ENCODE measurements at regions not wholly inside any gene's neighbourhood (a gene's known extent, or its start where the extent isn't known, plus 50 kb on each side); places are given as distances from the start of the nearest gene placed in this dataset.

- intact Hi-C loops (cut with DNase I): loop anchor here (5.0 kb wide), 1 partner anchor 348 kb away; no protein-coding TSS in a partner anchor
- Histone ChIP-seq H3K4me3 (peak overlapping the region; percentile 47), H3K4me1 (peaks cover 22% of the 10 kb centered on the region), H3K36me3 (no peaks in the 10 kb centered on the region), H3K9me3 (no peaks in the 10 kb centered on the region), H3K27me3 (ENCODE audit: low read depth) (no peaks in the 10 kb centered on the region), H3K27ac (peak overlapping the region; percentile 80)
- DNase-seq (peak; percentile 93), ATAC-seq (peak; percentile 92 to 96)
- peak; percentile 99 for TF ChIP-seq CTCF (IDR thresholded peaks at IDR 0.05)
These were observed 344.3 kb upstream of the KLF3 start for GRCh38 chr4:38319456-38320342.

GRCh38 chr4:38320343-38320695 lies 343.7 kb upstream of the KLF3 start:
- H3K4me3 ChIP-seq: no peak overlapping the region
- H3K27me3 ChIP-seq (ENCODE audit: low read depth): no peaks in the 10 kb centered on the region
- peaks cover 22% of the 10 kb centered on the region for H3K4me1 ChIP-seq
- no peaks in the 10 kb centered on the region for H3K9me3 ChIP-seq
- H3K36me3 ChIP-seq: no peaks in the 10 kb centered on the region
- H3K27ac ChIP-seq: no peak overlapping the region
- DNase-seq: no peak
- ATAC-seq: no peak
- no peak for TF ChIP-seq CTCF (IDR thresholded peaks at IDR 0.05)
- intact Hi-C loops (cut with DNase I): no loop called here

- Histone ChIP-seq H3K9me3 (no peaks in the 10 kb centered on the region), H3K27ac (no peak overlapping the region), H3K27me3 (ENCODE audit: low read depth) (no peaks in the 10 kb centered on the region), H3K4me1 (peaks cover 22% of the 10 kb centered on the region), H3K4me3 (no peak overlapping the region), H3K36me3 (no peaks in the 10 kb centered on the region)
- DNase-seq: no peak
- TF ChIP-seq CTCF (IDR thresholded peaks at IDR 0.05): no peak
- ATAC-seq: no peak
- intact Hi-C loops (cut with DNase I): no loop called here
These were observed 343.2 kb upstream of the KLF3 start for GRCh38 chr4:38320833-38321232.

DNA sequence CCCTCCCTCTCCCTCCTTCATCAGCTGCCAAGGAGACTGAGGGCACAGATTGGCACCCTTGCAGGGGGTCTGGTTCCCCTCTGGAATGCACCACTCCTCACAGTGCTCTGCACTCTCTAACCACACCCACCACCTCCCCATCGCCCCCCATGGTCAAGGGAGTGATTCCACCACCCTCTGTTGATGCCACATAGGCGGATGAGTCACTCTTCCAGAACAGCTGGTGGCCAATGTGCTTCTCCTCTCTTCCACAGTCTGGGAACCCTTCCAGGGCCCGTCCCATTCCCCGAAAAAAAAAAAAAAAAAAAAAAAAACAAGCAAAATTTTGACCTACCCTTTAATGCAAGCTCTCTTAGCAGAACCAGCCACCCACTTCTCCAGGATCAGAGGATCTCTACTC lies 341.3 kb upstream of the KLF3 start:
- ATAC-seq (no peak), DNase-seq (no peak)
- H3K4me3 ChIP-seq: no peak overlapping the region

GRCh38 chr4:38323141-38323641 lies 340.8 kb upstream of the KLF3 start:
- ATAC-seq: no peak
- no peak for TF ChIP-seq CTCF (IDR thresholded peaks at IDR 0.05)
- no peak overlapping the region for H3K4me3 ChIP-seq
- H3K36me3 ChIP-seq: no peaks in the 10 kb centered on the region
- H3K4me1 ChIP-seq: peaks cover 20% of the 10 kb centered on the region
- no peaks in the 10 kb centered on the region for H3K27me3 ChIP-seq (ENCODE audit: low read depth)
- intact Hi-C loops (cut with DNase I): no loop called here
- DNase-seq: no peak
- H3K27ac ChIP-seq: no peak overlapping the region
- no peaks in the 10 kb centered on the region for H3K9me3 ChIP-seq

More for the DNA sequence above, 341.3 kb upstream of the KLF3 start:
- H3K9me3 ChIP-seq: no peaks in the 10 kb centered on the region
- intact Hi-C loops (cut with DNase I): no loop called here
- peaks cover 22% of the 10 kb centered on the region for H3K4me1 ChIP-seq
- no peak for TF ChIP-seq CTCF (IDR thresholded peaks at IDR 0.05)
- no peak overlapping the region for H3K27ac ChIP-seq
- no peaks in the 10 kb centered on the region for H3K36me3 ChIP-seq
- H3K27me3 ChIP-seq (ENCODE audit: low read depth): no peaks in the 10 kb centered on the region

Measured in lower lobe of right lung (tissue), 2 donors.